ENCODE measurements at regions not wholly inside any gene's neighbourhood (a gene's known extent, or its start where the extent isn't known, plus 50 kb on each side); places are given as distances from the start of the nearest gene placed in this dataset.

DNA sequence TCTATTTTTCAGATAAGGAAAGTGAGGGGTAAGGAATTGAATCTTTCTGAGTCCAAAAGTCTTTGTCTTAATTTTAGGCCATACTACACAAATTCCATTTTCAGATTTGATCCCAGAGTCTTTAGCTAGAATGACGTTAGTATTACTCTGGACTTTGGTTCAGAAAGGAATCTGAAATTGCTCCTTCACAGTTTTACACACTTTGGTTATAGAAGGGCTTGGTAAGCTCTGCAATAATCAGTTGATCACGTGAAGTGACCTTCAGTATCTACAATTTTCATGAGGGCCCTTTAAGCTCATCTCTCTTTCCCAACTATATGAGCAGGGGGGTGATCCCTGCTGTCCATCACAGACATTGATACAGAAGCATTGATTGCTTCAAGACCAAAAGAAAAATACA, 103.4 kb upstream of the ESRRG start:
- peaks cover 0 to 6% of the 10 kb centered on the region in 2 donors for H3K4me1 ChIP-seq (ENCODE audit: control insufficient read depth in 1 of 2, insufficient read depth in 2 of 2, low read length in 2 of 2)
- no peak overlapping the region for H3K4me3 ChIP-seq (ENCODE audit: low read depth in 1 of 2, low read length in 2 of 2)
- no peaks in the 10 kb centered on the region for H3K36me3 ChIP-seq (ENCODE audit: control insufficient read depth in 1 of 2, insufficient read depth in 2 of 2, low read length in 2 of 2)
- no peaks in the 10 kb centered on the region for H3K9me3 ChIP-seq (ENCODE audit: control insufficient read depth in 1 of 2, low read length in 2 of 2)
- H3K27me3 ChIP-seq (ENCODE audit: low read depth, low read length) = no peaks in the 10 kb centered on the region
- no peak overlapping the region for H3K27ac ChIP-seq (ENCODE audit: low read length)

GRCh38 chr1:216826214-216826613, 103.0 kb upstream of the ESRRG start:
- Histone ChIP-seq H3K4me3 (ENCODE audit: low read depth in 1 of 2, low read length in 2 of 2) (no peak overlapping the region), H3K9me3 (ENCODE audit: control insufficient read depth in 1 of 2, low read length in 2 of 2) (no peaks in the 10 kb centered on the region), H3K36me3 (ENCODE audit: control insufficient read depth in 1 of 2, insufficient read depth in 2 of 2, low read length in 2 of 2) (no peaks in the 10 kb centered on the region), H3K27ac (ENCODE audit: low read length) (no peak overlapping the region), H3K4me1 (ENCODE audit: control insufficient read depth in 1 of 2, insufficient read depth in 2 of 2, low read length in 2 of 2) (peaks cover 0 to 6% of the 10 kb centered on the region in 2 donors), H3K27me3 (ENCODE audit: low read depth, low read length) (no peaks in the 10 kb centered on the region)

DNA sequence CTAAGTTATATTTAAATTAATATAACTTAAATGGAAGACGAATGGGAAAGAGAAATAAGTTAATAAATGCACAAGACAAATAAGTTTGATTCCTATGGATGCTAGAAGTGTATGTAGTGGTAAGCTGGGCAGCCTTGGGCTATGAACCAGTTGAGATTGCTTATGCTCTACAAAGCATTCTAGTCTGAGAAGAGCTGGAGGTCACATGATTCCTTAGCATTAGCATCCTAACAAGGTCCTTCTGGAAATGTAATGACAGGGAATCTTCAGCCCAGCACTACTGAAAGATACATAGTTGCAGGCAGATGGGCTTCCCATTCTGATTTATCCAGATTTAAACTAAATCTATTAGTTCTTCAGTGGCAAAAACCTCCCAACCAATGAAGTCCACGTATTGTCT, 102.3 kb upstream of the ESRRG start:
- no peak overlapping the region for H3K4me3 ChIP-seq (ENCODE audit: low read depth in 1 of 2, low read length in 2 of 2)
- H3K27ac ChIP-seq (ENCODE audit: low read length) = no peak overlapping the region
- H3K27me3 ChIP-seq (ENCODE audit: low read depth, low read length) = no peaks in the 10 kb centered on the region
- H3K4me1 ChIP-seq (ENCODE audit: control insufficient read depth in 1 of 2, insufficient read depth in 2 of 2, low read length in 2 of 2) = peaks cover 0 to under 1% of the 10 kb centered on the region in 2 donors
- H3K9me3 ChIP-seq (ENCODE audit: control insufficient read depth in 1 of 2, low read length in 2 of 2) = no peaks in the 10 kb centered on the region
- no peaks in the 10 kb centered on the region for H3K36me3 ChIP-seq (ENCODE audit: control insufficient read depth in 1 of 2, insufficient read depth in 2 of 2, low read length in 2 of 2)

DNA sequence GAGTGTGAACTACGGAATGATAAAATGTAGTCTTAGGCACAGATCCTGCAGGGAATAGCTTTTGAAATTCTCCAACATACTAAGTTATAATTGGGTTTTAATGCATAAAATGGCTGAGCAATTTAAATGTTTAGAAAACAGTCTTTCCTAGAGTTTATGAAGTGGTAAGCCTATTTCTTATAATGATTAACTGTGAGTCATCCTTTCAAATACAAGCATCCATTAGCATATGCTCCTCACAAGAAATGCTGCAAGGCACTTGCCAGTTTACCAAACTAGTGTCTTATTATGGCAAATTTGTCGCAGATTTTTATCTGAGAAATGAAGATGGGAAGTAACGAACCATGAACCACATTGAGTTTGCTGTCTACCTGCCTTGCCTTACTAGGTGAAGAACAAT, 101.3 kb upstream of the ESRRG start:
- no peaks in the 10 kb centered on the region for H3K9me3 ChIP-seq (ENCODE audit: control insufficient read depth in 1 of 2, low read length in 2 of 2)
- H3K4me1 ChIP-seq (ENCODE audit: control insufficient read depth in 1 of 2, insufficient read depth in 2 of 2, low read length in 2 of 2) = no peaks in the 10 kb centered on the region
- H3K27ac ChIP-seq (ENCODE audit: low read length) = no peak overlapping the region
- H3K36me3 ChIP-seq (ENCODE audit: control insufficient read depth in 1 of 2, insufficient read depth in 2 of 2, low read length in 2 of 2) = no peaks in the 10 kb centered on the region
- no peak overlapping the region for H3K4me3 ChIP-seq (ENCODE audit: low read depth in 1 of 2, low read length in 2 of 2)
- H3K27me3 ChIP-seq (ENCODE audit: low read depth, low read length) = no peaks in the 10 kb centered on the region

DNA sequence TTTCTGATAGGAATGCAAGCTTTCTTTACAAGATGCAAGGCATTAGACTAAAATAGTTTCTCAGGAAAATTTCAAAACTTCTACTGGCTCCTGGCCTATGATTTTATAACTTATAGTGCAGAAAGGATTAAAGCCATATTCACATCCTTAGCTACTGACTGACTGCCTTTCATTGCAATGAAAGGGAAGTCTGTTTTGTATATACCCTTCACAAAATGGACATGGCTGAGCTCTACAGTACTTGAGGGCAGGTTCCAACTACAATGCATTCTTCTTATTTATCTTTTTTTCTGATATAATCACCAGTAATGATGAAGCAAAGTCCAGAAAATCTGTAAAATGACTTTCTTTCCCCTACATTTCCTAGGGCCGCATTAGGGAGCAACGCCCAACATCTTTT, 100.5 kb upstream of the ESRRG start:
- Histone ChIP-seq H3K4me3 (ENCODE audit: low read depth in 1 of 2, low read length in 2 of 2) (no peak overlapping the region), H3K27ac (ENCODE audit: low read length) (no peak overlapping the region), H3K36me3 (ENCODE audit: control insufficient read depth in 1 of 2, insufficient read depth in 2 of 2, low read length in 2 of 2) (no peaks in the 10 kb centered on the region), H3K4me1 (ENCODE audit: control insufficient read depth in 1 of 2, insufficient read depth in 2 of 2, low read length in 2 of 2) (no peaks in the 10 kb centered on the region), H3K9me3 (ENCODE audit: control insufficient read depth in 1 of 2, low read length in 2 of 2) (no peaks in the 10 kb centered on the region), H3K27me3 (ENCODE audit: low read depth, low read length) (no peaks in the 10 kb centered on the region)

GRCh38 chr1:216822480-216822879, 99.3 kb upstream of the ESRRG start:
- no peaks in the 10 kb centered on the region for H3K27me3 ChIP-seq (ENCODE audit: low read depth, low read length)
- H3K36me3 ChIP-seq (ENCODE audit: control insufficient read depth in 1 of 2, insufficient read depth in 2 of 2, low read length in 2 of 2) = no peaks in the 10 kb centered on the region
- H3K4me1 ChIP-seq (ENCODE audit: control insufficient read depth in 1 of 2, insufficient read depth in 2 of 2, low read length in 2 of 2) = no peaks in the 10 kb centered on the region
- H3K27ac ChIP-seq (ENCODE audit: low read length) = no peak overlapping the region
- H3K4me3 ChIP-seq (ENCODE audit: low read depth in 1 of 2, low read length in 2 of 2) = no peak overlapping the region
- H3K9me3 ChIP-seq (ENCODE audit: control insufficient read depth in 1 of 2, low read length in 2 of 2) = no peaks in the 10 kb centered on the region

DNA sequence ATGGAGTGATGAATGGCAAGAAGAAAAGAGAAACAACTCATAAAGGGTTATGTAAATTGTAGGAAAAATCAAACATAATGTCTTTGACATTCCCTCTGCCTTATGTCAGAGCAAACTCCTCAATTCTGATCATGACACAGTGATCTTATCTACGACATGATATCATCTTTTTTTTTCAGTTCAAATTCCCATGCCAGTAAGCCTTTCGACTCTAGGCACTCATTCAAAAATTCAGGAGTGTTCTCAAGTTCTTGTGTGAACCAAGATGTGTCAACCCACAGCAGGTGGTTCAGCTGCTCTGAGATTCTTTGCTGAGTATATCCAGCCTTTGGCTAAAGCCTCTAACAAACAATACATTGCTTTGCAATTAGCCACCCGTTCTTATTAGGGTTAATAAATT, 97.1 kb upstream of the ESRRG start:
- no peaks in the 10 kb centered on the region for H3K36me3 ChIP-seq (ENCODE audit: control insufficient read depth in 1 of 2, insufficient read depth in 2 of 2, low read length in 2 of 2)
- H3K9me3 ChIP-seq (ENCODE audit: control insufficient read depth in 1 of 2, low read length in 2 of 2) = no peaks in the 10 kb centered on the region
- H3K4me3 ChIP-seq (ENCODE audit: low read depth in 1 of 2, low read length in 2 of 2) = no peak overlapping the region
- H3K27me3 ChIP-seq (ENCODE audit: low read depth, low read length) = no peaks in the 10 kb centered on the region
- no peak overlapping the region for H3K27ac ChIP-seq (ENCODE audit: low read length)
- no peaks in the 10 kb centered on the region for H3K4me1 ChIP-seq (ENCODE audit: control insufficient read depth in 1 of 2, insufficient read depth in 2 of 2, low read length in 2 of 2)

DNA sequence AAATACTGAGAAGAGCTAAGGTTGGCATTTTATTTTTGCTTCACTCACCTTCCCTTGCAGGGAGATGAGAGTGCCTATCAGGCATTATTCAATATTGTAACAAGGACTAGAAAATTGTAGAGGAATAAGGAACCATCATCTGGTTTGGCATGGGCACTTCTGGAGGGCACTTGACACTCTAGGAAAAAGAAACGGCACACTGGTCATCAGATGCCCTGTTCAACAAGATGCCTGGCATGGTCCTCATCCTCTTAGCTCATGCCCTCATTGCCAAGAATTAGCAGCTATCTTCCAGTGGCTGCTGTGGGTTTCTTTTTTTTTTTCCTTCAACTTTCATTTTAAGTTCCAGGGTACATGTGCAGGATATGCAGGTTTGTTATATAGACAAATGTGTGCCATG, 95.1 kb upstream of the ESRRG start:
- Histone ChIP-seq H3K4me3 (ENCODE audit: low read depth in 1 of 2, low read length in 2 of 2) (no peak overlapping the region), H3K4me1 (ENCODE audit: control insufficient read depth in 1 of 2, insufficient read depth in 2 of 2, low read length in 2 of 2) (no peaks in the 10 kb centered on the region), H3K27ac (ENCODE audit: low read length) (no peak overlapping the region), H3K27me3 (ENCODE audit: low read depth, low read length) (no peaks in the 10 kb centered on the region), H3K9me3 (ENCODE audit: control insufficient read depth in 1 of 2, low read length in 2 of 2) (no peaks in the 10 kb centered on the region), H3K36me3 (ENCODE audit: control insufficient read depth in 1 of 2, insufficient read depth in 2 of 2, low read length in 2 of 2) (no peaks in the 10 kb centered on the region)

GRCh38 chr1:216815260-216816131, 92.3 kb upstream of the ESRRG start:
- Histone ChIP-seq H3K4me1 (ENCODE audit: control insufficient read depth in 1 of 2, insufficient read depth in 2 of 2, low read length in 2 of 2) (no peaks in the 10 kb centered on the region), H3K4me3 (ENCODE audit: low read depth in 1 of 2, low read length in 2 of 2) (no peak overlapping the region), H3K36me3 (ENCODE audit: control insufficient read depth in 1 of 2, insufficient read depth in 2 of 2, low read length in 2 of 2) (no peaks in the 10 kb centered on the region), H3K27ac (ENCODE audit: low read length) (no peak overlapping the region), H3K27me3 (ENCODE audit: low read depth, low read length) (no peaks in the 10 kb centered on the region), H3K9me3 (ENCODE audit: control insufficient read depth in 1 of 2, low read length in 2 of 2) (no peaks in the 10 kb centered on the region)

- Histone ChIP-seq H3K36me3 (ENCODE audit: control insufficient read depth in 1 of 2, insufficient read depth in 2 of 2, low read length in 2 of 2) (no peaks in the 10 kb centered on the region), H3K27me3 (ENCODE audit: low read depth, low read length) (no peaks in the 10 kb centered on the region), H3K4me3 (ENCODE audit: low read depth in 1 of 2, low read length in 2 of 2) (no peak overlapping the region), H3K27ac (ENCODE audit: low read length) (no peak overlapping the region), H3K4me1 (ENCODE audit: control insufficient read depth in 1 of 2, insufficient read depth in 2 of 2, low read length in 2 of 2) (no peaks in the 10 kb centered on the region), H3K9me3 (ENCODE audit: control insufficient read depth in 1 of 2, low read length in 2 of 2) (no peaks in the 10 kb centered on the region)
These were observed 91.5 kb upstream of the ESRRG start for GRCh38 chr1:216814576-216815259.

DNA sequence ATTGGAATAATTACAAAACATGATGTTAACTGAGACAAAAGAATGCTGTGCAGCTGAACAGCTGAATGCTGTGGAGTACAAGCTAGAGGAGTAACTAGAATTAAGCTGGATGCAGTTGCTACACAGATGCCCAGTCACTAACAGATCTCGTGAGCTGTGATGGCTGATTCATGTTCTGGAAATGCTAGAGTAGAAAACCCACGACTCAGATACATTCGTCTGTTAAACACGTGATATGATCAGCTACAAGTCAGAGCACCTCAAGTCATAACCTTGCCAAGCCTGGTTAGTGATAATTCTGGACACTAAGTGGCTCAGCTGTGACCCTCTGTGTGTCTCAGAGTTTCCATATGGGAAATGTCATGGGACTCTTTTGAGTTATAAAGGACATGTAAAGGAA, 89.7 kb upstream of the ESRRG start:
- H3K4me1 ChIP-seq (ENCODE audit: control insufficient read depth in 1 of 2, insufficient read depth in 2 of 2, low read length in 2 of 2) = no peaks in the 10 kb centered on the region
- no peak overlapping the region for H3K27ac ChIP-seq (ENCODE audit: low read length)

More for the DNA sequence above, 89.7 kb upstream of the ESRRG start:
- Histone ChIP-seq H3K4me3 (ENCODE audit: low read depth in 1 of 2, low read length in 2 of 2) (no peak overlapping the region), H3K27me3 (ENCODE audit: low read depth, low read length) (no peaks in the 10 kb centered on the region), H3K9me3 (ENCODE audit: control insufficient read depth in 1 of 2, low read length in 2 of 2) (no peaks in the 10 kb centered on the region), H3K36me3 (ENCODE audit: control insufficient read depth in 1 of 2, insufficient read depth in 2 of 2, low read length in 2 of 2) (no peaks in the 10 kb centered on the region)

All from muscle layer of duodenum (tissue), 2 donors.